MCF 10A (cell line): ENCODE measurements at regions not wholly inside any gene's neighbourhood (a gene's known extent, or its start where the extent isn't known, plus 50 kb on each side); places are given as distances from the start of the nearest gene placed in this dataset.

ENCODE experiments used
- BruUV-seq: library from RNA; stranded (reverse); fragments of 400-500 nt; replicated peaks from 2 replicates; lab custom pipeline; 2021; lab: Mats Ljungman, UMichigan
- CTCF ChIA-PET: fragments of 300-600 bp; sonication (Branson Sonifier 250); formaldehyde crosslinking; extraction: SDS; loops from one replicate; lab custom pipeline; 2021; ENCODE audit warnings: antibody characterized with exemption, inconsistent platforms; lab: Yijun Ruan, JAX
- POLR2A ChIA-PET: fragments of 300-600, 350-650 bp; sonication (Branson Sonifier 250); formaldehyde crosslinking; extraction: SDS; loops from one replicate; lab custom pipeline; 2020; ENCODE audit warnings: antibody characterized with exemption, inconsistent platforms; lab: Yijun Ruan, JAX
- DNase-seq: peaks from one replicate; pipeline ENCODE4 v3.0.0-alpha.2; 2018; ENCODE audit not compliant: unreplicated experiment
- H3K27ac Mint-ChIP-seq: one replicate; pipeline ENCODE4 v1.8.0; 2022; ENCODE audit warnings: mild to moderate bottlenecking, low read depth, mixed read lengths; ENCODE audit not compliant: unreplicated experiment
- H3K27me3 Mint-ChIP-seq: one replicate; pipeline ENCODE4 v1.8.0; 2022; ENCODE audit warnings: mixed read lengths; ENCODE audit not compliant: insufficient read depth, unreplicated experiment
- H3K36me3 Mint-ChIP-seq: one replicate; pipeline ENCODE4 v1.8.0; 2022; ENCODE audit warnings: mild to moderate bottlenecking, moderate library complexity, mixed read lengths; ENCODE audit not compliant: insufficient read depth, unreplicated experiment
- H3K4me1 Mint-ChIP-seq: one replicate; pipeline ENCODE4 v1.8.0; 2022; ENCODE audit warnings: mixed read lengths; ENCODE audit not compliant: insufficient read depth, unreplicated experiment
- H3K4me3 Mint-ChIP-seq: one replicate; pipeline ENCODE4 v1.8.0; 2022; ENCODE audit warnings: mild to moderate bottlenecking, moderate library complexity, mixed read lengths; ENCODE audit not compliant: unreplicated experiment
- H3K9me3 Mint-ChIP-seq: one replicate; pipeline ENCODE4 v1.8.0; 2022; ENCODE audit warnings: mixed read lengths; ENCODE audit not compliant: unreplicated experiment
- intact Hi-C: fragments of 100-400 bp; cut with micrococcal nuclease; formaldehyde crosslinking; loops from 2 replicates; pipeline ENCODE4 v1.14.1; 2022
- TF ChIP-seq, protein P1 (sequence below): fragments of 200-600 bp; IDR thresholded peaks from one replicate; pipeline ENCODE4 v1.8.0; 2022; ENCODE audit warnings: antibody characterized with exemption, mild to moderate bottlenecking; ENCODE audit not compliant: unreplicated experiment

DNA sequence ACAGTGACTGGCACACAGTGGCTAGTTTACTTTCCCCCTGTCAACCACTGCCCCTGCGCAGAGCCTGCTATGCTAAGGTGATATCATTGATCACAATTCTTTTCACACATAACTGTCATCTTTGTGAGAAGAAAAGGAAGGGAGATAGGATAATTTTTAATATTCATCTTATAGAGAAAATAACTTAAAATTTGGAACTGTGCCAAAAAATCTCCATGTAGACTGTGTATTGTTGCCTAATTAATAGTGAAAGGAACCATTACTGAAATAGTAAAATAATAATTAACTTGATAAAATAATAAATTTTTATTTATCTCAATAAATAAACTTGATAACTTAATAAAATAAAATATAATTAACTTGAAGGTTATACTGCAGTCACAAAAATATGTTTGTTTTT lies 1069.4 kb downstream of the C4orf33 start:
- intact Hi-C loops, result no loop called here
- TF ChIP-seq, protein P1, sequence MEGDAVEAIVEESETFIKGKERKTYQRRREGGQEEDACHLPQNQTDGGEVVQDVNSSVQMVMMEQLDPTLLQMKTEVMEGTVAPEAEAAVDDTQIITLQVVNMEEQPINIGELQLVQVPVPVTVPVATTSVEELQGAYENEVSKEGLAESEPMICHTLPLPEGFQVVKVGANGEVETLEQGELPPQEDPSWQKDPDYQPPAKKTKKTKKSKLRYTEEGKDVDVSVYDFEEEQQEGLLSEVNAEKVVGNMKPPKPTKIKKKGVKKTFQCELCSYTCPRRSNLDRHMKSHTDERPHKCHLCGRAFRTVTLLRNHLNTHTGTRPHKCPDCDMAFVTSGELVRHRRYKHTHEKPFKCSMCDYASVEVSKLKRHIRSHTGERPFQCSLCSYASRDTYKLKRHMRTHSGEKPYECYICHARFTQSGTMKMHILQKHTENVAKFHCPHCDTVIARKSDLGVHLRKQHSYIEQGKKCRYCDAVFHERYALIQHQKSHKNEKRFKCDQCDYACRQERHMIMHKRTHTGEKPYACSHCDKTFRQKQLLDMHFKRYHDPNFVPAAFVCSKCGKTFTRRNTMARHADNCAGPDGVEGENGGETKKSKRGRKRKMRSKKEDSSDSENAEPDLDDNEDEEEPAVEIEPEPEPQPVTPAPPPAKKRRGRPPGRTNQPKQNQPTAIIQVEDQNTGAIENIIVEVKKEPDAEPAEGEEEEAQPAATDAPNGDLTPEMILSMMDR, result no peak
- POLR2A ChIA-PET, result interaction anchor here (0.8 kb wide), 1 partner anchor 12 kb away, joined by 3 read pairs; no protein-coding TSS in a partner anchor
- Mint-ChIP-seq H3K27ac (no peak overlapping the region), H3K4me1 (no peaks in the 10 kb centered on the region), H3K4me3 (no peak overlapping the region), H3K27me3 (no peaks in the 10 kb centered on the region), H3K36me3 (no peaks in the 10 kb centered on the region), H3K9me3 (peaks cover 1% of the 10 kb centered on the region)
- DNase-seq, result no peak
- no TSS peak for BruUV-seq
- CTCF ChIA-PET, result no interaction called here

DNA sequence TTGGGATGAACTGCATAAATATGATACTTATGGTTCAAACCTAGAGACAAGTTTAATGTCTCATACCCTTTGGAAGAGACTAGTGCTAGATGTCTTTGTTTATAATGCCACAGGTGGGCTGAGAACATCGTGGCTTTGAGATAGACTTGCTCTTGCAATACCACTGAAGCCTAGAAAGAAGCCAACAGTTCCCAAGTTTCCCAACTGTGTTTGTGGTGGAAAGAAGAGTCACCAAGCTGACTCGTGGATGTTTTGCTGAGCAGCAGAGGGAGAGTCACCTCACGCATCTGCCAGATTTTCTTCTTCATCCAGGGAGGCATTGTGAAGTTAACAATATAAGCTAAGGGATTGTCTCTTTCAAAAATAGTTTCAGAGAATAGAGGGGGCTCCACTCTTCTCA lies 1076.2 kb downstream of the C4orf33 start:
- Mint-ChIP-seq H3K27ac (peak overlapping the region; percentile 37), H3K9me3 (no peaks in the 10 kb centered on the region), H3K36me3 (no peaks in the 10 kb centered on the region), H3K4me3 (no peak overlapping the region), H3K4me1 (peaks cover 13% of the 10 kb centered on the region), H3K27me3 (no peaks in the 10 kb centered on the region)
- peak; percentile 67 for DNase-seq
- intact Hi-C loops, result no loop called here
- BruUV-seq, result no TSS peak
- ChIA-PET CTCF (interaction anchor here (1.1 kb wide), 1 partner anchor 14 kb away, joined by 3 read pairs; no protein-coding TSS in a partner anchor), POLR2A (no interaction called here)
- TF ChIP-seq, protein P1, result no peak

DNA sequence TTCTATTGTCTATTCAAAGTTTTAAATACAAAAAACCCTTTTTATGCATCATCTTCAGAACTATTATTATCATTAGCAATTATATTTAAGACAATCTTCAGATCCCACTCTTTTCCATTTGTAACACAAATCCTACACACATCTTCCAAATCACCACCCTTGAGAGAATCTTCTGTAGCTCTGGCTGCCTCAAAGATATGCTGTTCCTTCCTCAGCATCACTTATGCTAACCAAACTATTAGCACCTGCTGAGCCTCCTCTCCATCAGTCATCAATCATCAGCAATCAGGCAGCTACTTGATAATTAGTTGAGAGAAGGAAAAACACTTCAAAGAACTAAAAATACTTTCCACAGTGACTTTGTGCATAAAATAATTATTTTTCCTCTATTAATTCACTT lies 1082.2 kb downstream of the C4orf33 start:
- Mint-ChIP-seq H3K9me3 (no peaks in the 10 kb centered on the region), H3K36me3 (no peaks in the 10 kb centered on the region), H3K27ac (no peak overlapping the region), H3K4me1 (no peaks in the 10 kb centered on the region), H3K4me3 (no peak overlapping the region), H3K27me3 (no peaks in the 10 kb centered on the region)
- ChIA-PET POLR2A (interaction anchor here (1.0 kb wide), 1 partner anchor 13 kb away, joined by 3 read pairs; no protein-coding TSS in a partner anchor), CTCF (no interaction called here)
- BruUV-seq, result no TSS peak
- DNase-seq, result no peak
- TF ChIP-seq, protein P1, result no peak
- intact Hi-C loops, result no loop called here

DNA sequence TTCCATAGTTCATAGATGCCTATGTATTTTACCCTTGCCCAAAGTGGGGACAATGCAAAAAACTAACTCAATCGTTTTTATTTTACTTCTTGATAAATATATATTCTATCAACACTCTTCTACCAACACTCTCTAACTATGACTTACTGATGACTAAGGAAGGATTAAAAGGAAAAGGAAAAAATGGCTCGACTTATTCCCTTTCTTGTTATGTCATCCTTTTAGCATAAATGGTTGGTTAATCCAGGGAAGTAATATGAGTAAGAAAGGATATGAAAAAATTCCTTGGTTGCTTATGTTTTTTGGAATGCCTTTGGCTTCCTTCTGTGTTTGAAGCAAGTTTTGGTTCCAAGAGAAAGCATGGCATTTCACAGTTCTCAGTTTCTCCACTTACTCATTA lies 1087.1 kb downstream of the C4orf33 start:
- Mint-ChIP-seq H3K27ac (no peak overlapping the region), H3K9me3 (no peaks in the 10 kb centered on the region), H3K4me3 (no peak overlapping the region), H3K4me1 (no peaks in the 10 kb centered on the region), H3K36me3 (no peaks in the 10 kb centered on the region), H3K27me3 (no peaks in the 10 kb centered on the region)
- POLR2A ChIA-PET, result no interaction called here
- no peak for DNase-seq
- TF ChIP-seq, protein P1, result no peak
- intact Hi-C loops, result no loop called here
- CTCF ChIA-PET, result no interaction called here
- no TSS peak for BruUV-seq
